Keratinocyte (primary cell): ENCODE measurements at regions not wholly inside any gene's neighbourhood (a gene's known extent, or its start where the extent isn't known, plus 50 kb on each side); places are given as distances from the start of the nearest gene placed in this dataset.
"Not testable (repeated sequence)": the region's sequence is repeated elsewhere in the genome, so short reads cannot be mapped to it uniquely, and the experiment has no call there.

Source experiments
- DNase-seq: peaks from one replicate; pipeline ENCODE4 v3.0.0-alpha.2; 2011; ENCODE audit warnings: low read depth, missing footprints, low spot score
- FAIRE-seq: peaks from 2 replicates; lab custom pipeline; 2011; peaks lifted over from hg19 to GRCh38; lab: Jason Lieb, UNC
- H2AFZ ChIP-seq: 2 replicates; pipeline ENCODE4 v1.6.0; 2012; ENCODE audit warnings: low read length, control low read depth, inconsistent platforms; ENCODE audit not compliant: control insufficient read depth
- H3K27ac ChIP-seq: 2 replicates; pipeline ENCODE4 v1.5.1; 2011; ENCODE audit warnings: low read length; ENCODE audit not compliant: control insufficient read depth, insufficient read depth
- H3K27me3 ChIP-seq: 3 replicates; pipeline ENCODE4 v1.6.0; 2011; ENCODE audit warnings: low read length; ENCODE audit not compliant: control insufficient read depth, insufficient read depth; ENCODE audit errors: extremely low read depth
- H3K36me3 ChIP-seq, 2 experiments: 2 replicates in 1 of 2; 3 replicates in 1 of 2; pipeline ENCODE4 v1.5.1; 2011; ENCODE audit warnings: low read length in 2 of 2, mild to moderate bottlenecking in 1 of 2; ENCODE audit not compliant: control insufficient read depth in 2 of 2, insufficient read depth in 2 of 2; ENCODE audit errors: extremely low read depth in 1 of 2
- H3K4me1 ChIP-seq: 3 replicates; pipeline ENCODE4 v1.5.1; 2011; ENCODE audit warnings: low read length; ENCODE audit not compliant: control insufficient read depth, insufficient read depth; ENCODE audit errors: extremely low read depth
- H3K4me2 ChIP-seq: 3 replicates; pipeline ENCODE4 v1.6.0; 2011; ENCODE audit warnings: low read depth, low read length; ENCODE audit not compliant: control insufficient read depth, insufficient read depth; ENCODE audit errors: extremely low read depth
- H3K4me3 ChIP-seq, 3 experiments: fragments of 200-600 bp in 1 of 3; sonication (generic) in 1 of 3; 2 replicates in 2 of 3; 3 replicates in 1 of 3; pipeline ENCODE4 v1.5.1; 2011 to 2016; ENCODE audit warnings: low read length in 3 of 3, mild to moderate bottlenecking in 3 of 3, control low read depth in 2 of 3, inconsistent platforms in 1 of 3, low read depth in 1 of 3, mixed read lengths in 1 of 3, mixed run types in 1 of 3, moderate library complexity in 1 of 3; ENCODE audit not compliant: control insufficient read depth in 2 of 3, insufficient read depth in 2 of 3; ENCODE audit errors: extremely low read depth in 1 of 3
- H3K79me2 ChIP-seq: 2 replicates; pipeline ENCODE4 v1.6.0; 2012; ENCODE audit warnings: low read length; ENCODE audit not compliant: control insufficient read depth, insufficient read depth
- H3K9ac ChIP-seq: 3 replicates; pipeline ENCODE4 v1.6.0; 2011; ENCODE audit warnings: low read length; ENCODE audit not compliant: control insufficient read depth, insufficient read depth; ENCODE audit errors: extremely low read depth
- H3K9me1 ChIP-seq: 3 replicates; pipeline ENCODE4 v1.6.0; 2011; ENCODE audit warnings: low read length; ENCODE audit not compliant: control insufficient read depth, insufficient read depth; ENCODE audit errors: extremely low read depth
- H3K9me3 ChIP-seq: 2 replicates; pipeline ENCODE4 v1.5.1; 2012; ENCODE audit warnings: low read depth, low read length; ENCODE audit not compliant: control insufficient read depth
- H4K20me1 ChIP-seq: 3 replicates; pipeline ENCODE4 v1.6.0; 2011; ENCODE audit warnings: low read length; ENCODE audit not compliant: control insufficient read depth, insufficient read depth; ENCODE audit errors: extremely low read depth
- CTCF ChIP-seq, 3 experiments: IDR thresholded peaks in 1 of 3; conservative IDR thresholded peaks in 1 of 3; optimal IDR thresholded peaks in 1 of 3; 2 replicates in 2 of 3; 3 replicates in 1 of 3; pipeline versions ENCODE3 to v1.5.1; 2011; ENCODE audit warnings: low read length in 3 of 3, mild to moderate bottlenecking in 3 of 3, moderate library complexity in 2 of 3, control low read depth in 1 of 3, inconsistent platforms in 1 of 3; ENCODE audit not compliant: insufficient read depth in 2 of 3; ENCODE audit errors: extremely low read depth in 1 of 3
- EZH2 ChIP-seq: IDR thresholded peaks from one replicate; pipeline ENCODE4 v1.6.1; 2012; ENCODE audit warnings: inconsistent platforms, mild to moderate bottlenecking, low read length, moderate library complexity
- dilution Hi-C: fragments of 300-500 bp; cut with MboI; formaldehyde crosslinking; loops from one replicate; pipeline ENCODE4 v1.7.0; 2020; ENCODE audit warnings: low sequenced_read_pairs; ENCODE audit not compliant: extremely low pct_ligation_motif_present

- no peaks in the 10 kb centered on the region for H3K4me1 ChIP-seq
- no peak overlapping the region for H3K9ac ChIP-seq
- no peaks in the 10 kb centered on the region for H3K79me2 ChIP-seq
- no peaks in the 10 kb centered on the region for H4K20me1 ChIP-seq
- DNase-seq (no peak), FAIRE-seq (no peak)
- no peak overlapping the region for H3K4me2 ChIP-seq
- H3K9me1 ChIP-seq = no peaks in the 10 kb centered on the region
- no peak overlapping the region for H3K4me3 ChIP-seq
- no peaks in the 10 kb centered on the region for H3K9me3 ChIP-seq
- no peak overlapping the region for H3K27ac ChIP-seq
- no peaks in the 10 kb centered on the region for H3K36me3 ChIP-seq
- H2AFZ ChIP-seq = no peak overlapping the region
- H3K27me3 ChIP-seq = no peaks in the 10 kb centered on the region
- dilution Hi-C loops = no loop called here
- no peak for TF ChIP-seq EZH2
- TF ChIP-seq CTCF (optimal IDR thresholded peaks at IDR 0.05 in 1 of 3, IDR thresholded peaks at IDR 0.05 in 1 of 3, conservative IDR thresholded peaks at IDR 0.05 in 1 of 3; ENCODE audit: extremely low read depth in 1 of 3, insufficient read depth in 2 of 3, low read length in 3 of 3) = no peak
Observed at GRCh38 chr1:80153762-80154161, 1147.2 kb upstream of the ADGRL4 start.

GRCh38 chr1:80143361-80143760 is 1136.8 kb upstream of the ADGRL4 start:
- Histone ChIP-seq H3K9ac (no peak overlapping the region), H3K9me3 (peaks cover 3% of the 10 kb centered on the region), H3K27ac (no peak overlapping the region), H3K4me1 (no peaks in the 10 kb centered on the region), H3K79me2 (no peaks in the 10 kb centered on the region), H2AFZ (no peak overlapping the region), H3K36me3 (no peaks in the 10 kb centered on the region), H3K4me2 (no peak overlapping the region), H3K4me3 (no peak overlapping the region), H4K20me1 (no peaks in the 10 kb centered on the region), H3K27me3 (no peaks in the 10 kb centered on the region), H3K9me1 (no peaks in the 10 kb centered on the region)
- dilution Hi-C loops = no loop called here
- no peak for TF ChIP-seq EZH2
- FAIRE-seq = no peak
- DNase-seq = no peak

- H3K27ac ChIP-seq, FAIRE-seq, H3K4me1 ChIP-seq, DNase-seq, H3K9ac ChIP-seq, H3K9me1 ChIP-seq, H4K20me1 ChIP-seq, H3K4me2 ChIP-seq, H3K36me3 ChIP-seq, H3K9me3 ChIP-seq, H3K79me2 ChIP-seq, H3K4me3 ChIP-seq, H2AFZ ChIP-seq, dilution Hi-C loops, H3K27me3 ChIP-seq: not testable (repeated sequence)
Observed at GRCh38 chr1:80137946-80138602, 1131.5 kb upstream of the ADGRL4 start.
